Adrenal gland (tissue), 9 donors: ENCODE measurements at regions not wholly inside any gene's neighbourhood (a gene's known extent, or its start where the extent isn't known, plus 50 kb on each side); places are given as distances from the start of the nearest gene placed in this dataset.
A peak's percentile ranks its signal among the peaks of the same experiment; 100 is the strongest.
"Not testable (repeated sequence)": the region's sequence is repeated elsewhere in the genome, so short reads cannot be mapped to it uniquely, and the experiment has no call there.

ENCODE experiments used
- DNase-seq, 7 donors: peaks; one replicate each; pipeline ENCODE4 v3.0.0-alpha.2; 2019 to 2020
- H3K27ac ChIP-seq, 5 donors: fragments of 200-600 bp; sonication (generic) in 4 of 5; 1 replicate in 3 of 5; 2 replicates in 2 of 5; pipeline versions ENCODE4 v1.5.1 to v1.8.0; 2016 to 2020; ENCODE audit warnings: mild to moderate bottlenecking in 1 of 5
- H3K27me3 ChIP-seq: fragments of 200-600 bp; 2 replicates; pipeline ENCODE4 v1.8.0; 2021
- H3K36me3 ChIP-seq, 2 donors: fragments of 200-600 bp; replicated peaks in 1 of 2; 1 replicate in 1 of 2; 2 replicates in 1 of 2; pipeline versions ENCODE4 v1.5.1 to v1.8.0; 2018 to 2022
- H3K4me1 ChIP-seq, 2 donors: fragments of 200-600 bp; replicated peaks in 1 of 2; 1 replicate in 1 of 2; 2 replicates in 1 of 2; pipeline versions ENCODE4 v1.5.1 to v1.8.0; 2018 to 2021
- H3K4me3 ChIP-seq, 4 donors: fragments of 200-600 bp; sonication (generic) in 3 of 4; one replicate each; pipeline ENCODE4 v1.5.1; 2016 to 2018
- H3K9me3 ChIP-seq, 3 donors: fragments of 200-600 bp; sonication (generic) in 1 of 3; replicated peaks in 1 of 3; 1 replicate in 2 of 3; 2 replicates in 1 of 3; pipeline versions ENCODE4 v1.5.1 to v1.8.0; 2016 to 2021
- CTCF ChIP-seq, 6 experiments: fragments of 450-650 bp in 4 of 6; fragments of 200-600 bp in 2 of 6; sonication (generic) in 1 of 6; IDR thresholded peaks; 1 replicate in 5 of 6; 2 replicates in 1 of 6; pipeline versions ENCODE4 v1.5.1 to v1.8.0; 2016 to 2021; ENCODE audit warnings: antibody characterized with exemption in 6 of 6, mild to moderate bottlenecking in 2 of 6, moderate library complexity in 1 of 6
- POLR2A ChIP-seq, 2 donors: fragments of 450-650 bp; IDR thresholded peaks; one replicate each; pipeline ENCODE4 v1.6.1; 2017; ENCODE audit warnings: antibody characterized with exemption in 2 of 2, mild to moderate bottlenecking in 2 of 2, moderate library complexity in 1 of 2
- WGBS, 4 donors: extraction: QIAGEN DNeasy Blood & Tissue Kit in 2 of 4; methylation state at CpG; one replicate each; pipeline versions ENCODE4 v1.1.5 to v1.1.7; 2013 to 2017; 5-methylcytosine and 5-hydroxymethylcytosine counted together
- intact Hi-C, 2 donors: fragments of 100-400 bp; cut with DNase I; formaldehyde crosslinking; loops; one replicate each; pipeline versions ENCODE4 v1.14.1 to v1.15.0; 2022 to 2023
- donor health status: healthy with polysubstance abuse.
- donor health status: Bipolar disorder and iron deficiency.
- donor health status: DM: yes; HTN: yes; CAD: no.
- donor health status: DM: no; HTN: no; CAD: no.
- donor health status: DM: no; HTN: no; CAD: no.

- TF ChIP-seq CTCF (IDR thresholded peaks at IDR 0.05), result no peak
- TF ChIP-seq POLR2A (IDR thresholded peaks at IDR 0.05), result no peak
- Histone ChIP-seq H3K9me3 (no peaks in the 10 kb centered on the region), H3K27ac (no peak overlapping the region), H3K4me1 (no peaks in the 10 kb centered on the region), H3K36me3 (no peaks in the 10 kb centered on the region), H3K4me3 (no peak overlapping the region), H3K27me3 (no peaks in the 10 kb centered on the region)
- no peak for DNase-seq
- intact Hi-C loops, result no loop called here
- 84 to 94% (median 92%) methylated on average over 6 of the region's 6 CpGs for WGBS, 4 donors
Observed at GRCh38 chr2:109049022-109049421, 60.0 kb upstream of the EDAR start.

- TF ChIP-seq CTCF (IDR thresholded peaks at IDR 0.05) (no peak), POLR2A (IDR thresholded peaks at IDR 0.05) (no peak)
- Histone ChIP-seq H3K27ac (no peak overlapping the region), H3K4me1 (no peaks in the 10 kb centered on the region), H3K4me3 (no peak overlapping the region), H3K27me3 (no peaks in the 10 kb centered on the region), H3K36me3 (no peaks in the 10 kb centered on the region), H3K9me3 (no peaks in the 10 kb centered on the region)
- 73 to 88% (median 76%) methylated on average over 1 of the region's 1 CpG for WGBS, 4 donors
- DNase-seq, result no peak
- intact Hi-C loops, result no loop called here
Observed at GRCh38 chr2:109048163-109048562, 59.1 kb upstream of the EDAR start.

- H3K4me3 ChIP-seq, intact Hi-C loops, H3K36me3 ChIP-seq, H3K27ac ChIP-seq, H3K4me1 ChIP-seq, H3K27me3 ChIP-seq, H3K9me3 ChIP-seq: not testable (repeated sequence)
- DNase-seq, result peak in 1 of 7 donors; percentile 14
- WGBS, 4 donors, result 85 to 91% (median 89%) methylated on average over 5 of the region's 5 CpGs
Observed at GRCh38 chr2:109047569-109047968, 58.5 kb upstream of the EDAR start.

- DNase-seq, result no peak
- intact Hi-C loops, result no loop called here
- Histone ChIP-seq H3K27ac (no peak overlapping the region), H3K4me3 (no peak overlapping the region), H3K4me1 (no peaks in the 10 kb centered on the region), H3K27me3 (no peaks in the 10 kb centered on the region), H3K36me3 (no peaks in the 10 kb centered on the region), H3K9me3 (no peaks in the 10 kb centered on the region)
- no peak for TF ChIP-seq POLR2A (IDR thresholded peaks at IDR 0.05)
- TF ChIP-seq CTCF (IDR thresholded peaks at IDR 0.05), result no peak
- WGBS, 4 donors, result 67 to 77% (median 73%) methylated on average over 1 to 4 of the region's 4 CpGs
Observed at GRCh38 chr2:109046925-109047508, 58.0 kb upstream of the EDAR start.

GRCh38 chr2:109045505-109045904 is 56.5 kb upstream of the EDAR start:
- no peak for TF ChIP-seq CTCF (IDR thresholded peaks at IDR 0.05)
- no peak for TF ChIP-seq POLR2A (IDR thresholded peaks at IDR 0.05)
- Histone ChIP-seq H3K4me1 (no peaks in the 10 kb centered on the region), H3K27ac (no peak overlapping the region), H3K27me3 (no peaks in the 10 kb centered on the region), H3K4me3 (no peak overlapping the region), H3K9me3 (no peaks in the 10 kb centered on the region), H3K36me3 (no peaks in the 10 kb centered on the region)
- DNase-seq, result no peak
- 72 to 79% (median 76%) methylated on average over 8 to 9 of the region's 9 CpGs for WGBS, 4 donors
- intact Hi-C loops, result no loop called here
